Effector memory CD4-positive, alpha-beta T cell (primary cell): ENCODE measurements at regions not wholly inside any gene's neighbourhood (a gene's known extent, or its start where the extent isn't known, plus 50 kb on each side); places are given as distances from the start of the nearest gene placed in this dataset.

Experiments used
- DNase-seq, 3 donors: peaks; one replicate each; pipeline ENCODE4 v3.0.0-alpha.2; 2020
- H3K27ac ChIP-seq: 2 replicates; pipeline ENCODE4 v1.7.0; 2013; ENCODE audit warnings: mild to moderate bottlenecking, low read length, moderate library complexity; ENCODE audit not compliant: insufficient read depth, poor library complexity, severe bottlenecking
- H3K27me3 ChIP-seq: replicated peaks from 2 replicates; pipeline ENCODE4 v1.7.0; 2013; ENCODE audit warnings: mild to moderate bottlenecking, low read length; ENCODE audit not compliant: insufficient read depth, control insufficient read depth, poor library complexity, severe bottlenecking
- H3K36me3 ChIP-seq: 2 replicates; pipeline ENCODE4 v1.7.0; 2013; ENCODE audit warnings: mild to moderate bottlenecking, low read length, moderate library complexity; ENCODE audit not compliant: control insufficient read depth, insufficient read depth
- H3K4me1 ChIP-seq: 2 replicates; pipeline ENCODE4 v1.7.0; 2013; ENCODE audit warnings: low read length, mild to moderate bottlenecking; ENCODE audit not compliant: control insufficient read depth, insufficient read depth, poor library complexity, severe bottlenecking
- H3K4me3 ChIP-seq: 2 replicates; pipeline ENCODE4 v1.7.0; 2013; ENCODE audit warnings: low read length, low read depth, mild to moderate bottlenecking; ENCODE audit not compliant: insufficient read depth, poor library complexity, severe bottlenecking
- H3K9me3 ChIP-seq: 2 replicates; pipeline ENCODE4 v1.7.0; 2013; ENCODE audit warnings: mild to moderate bottlenecking, low read length, moderate library complexity; ENCODE audit not compliant: control insufficient read depth

- no peak overlapping the region for H3K4me3 ChIP-seq
- H3K4me1 ChIP-seq: no peaks in the 10 kb centered on the region
- H3K36me3 ChIP-seq: no peaks in the 10 kb centered on the region
- no peak for DNase-seq
- no peak overlapping the region for H3K27ac ChIP-seq
- H3K9me3 ChIP-seq: no peaks in the 10 kb centered on the region
- H3K27me3 ChIP-seq: no peaks in the 10 kb centered on the region
Observed at GRCh38 chr1:189834813-189835212, 642.9 kb downstream of the BRINP3 start.

- Histone ChIP-seq H3K9me3 (no peaks in the 10 kb centered on the region), H3K4me3 (no peak overlapping the region), H3K36me3 (no peaks in the 10 kb centered on the region), H3K27ac (no peak overlapping the region), H3K4me1 (no peaks in the 10 kb centered on the region), H3K27me3 (no peaks in the 10 kb centered on the region)
- no peak for DNase-seq
Observed at GRCh38 chr1:189847613-189848012, 630.1 kb downstream of the BRINP3 start.

- no peaks in the 10 kb centered on the region for H3K4me1 ChIP-seq
- no peaks in the 10 kb centered on the region for H3K27me3 ChIP-seq
- no peaks in the 10 kb centered on the region for H3K36me3 ChIP-seq
- H3K27ac ChIP-seq: no peak overlapping the region
- DNase-seq: no peak
- no peaks in the 10 kb centered on the region for H3K9me3 ChIP-seq
- H3K4me3 ChIP-seq: no peak overlapping the region
Observed at GRCh38 chr1:189851806-189852367, 625.8 kb downstream of the BRINP3 start.

GRCh38 chr1:189859385-189859977 is 618.2 kb downstream of the BRINP3 start:
- Histone ChIP-seq H3K4me1 (no peaks in the 10 kb centered on the region), H3K4me3 (no peak overlapping the region), H3K9me3 (no peaks in the 10 kb centered on the region), H3K36me3 (no peaks in the 10 kb centered on the region), H3K27ac (no peak overlapping the region), H3K27me3 (no peaks in the 10 kb centered on the region)
- DNase-seq: no peak

GRCh38 chr1:189866606-189867005 is 611.1 kb downstream of the BRINP3 start:
- H3K27me3 ChIP-seq: no peaks in the 10 kb centered on the region
- no peak overlapping the region for H3K4me3 ChIP-seq
- H3K27ac ChIP-seq: no peak overlapping the region
- H3K36me3 ChIP-seq: no peaks in the 10 kb centered on the region
- no peak for DNase-seq
- H3K9me3 ChIP-seq: no peaks in the 10 kb centered on the region
- no peaks in the 10 kb centered on the region for H3K4me1 ChIP-seq

GRCh38 chr1:189868021-189868420 is 609.6 kb downstream of the BRINP3 start:
- no peaks in the 10 kb centered on the region for H3K4me1 ChIP-seq
- no peak overlapping the region for H3K4me3 ChIP-seq
- H3K27me3 ChIP-seq: no peaks in the 10 kb centered on the region
- DNase-seq: no peak
- H3K27ac ChIP-seq: no peak overlapping the region
- no peaks in the 10 kb centered on the region for H3K36me3 ChIP-seq
- no peaks in the 10 kb centered on the region for H3K9me3 ChIP-seq

GRCh38 chr1:189874715-189875435 is 602.8 kb downstream of the BRINP3 start:
- Histone ChIP-seq H3K27me3 (no peaks in the 10 kb centered on the region), H3K27ac (no peak overlapping the region), H3K4me1 (no peaks in the 10 kb centered on the region), H3K9me3 (no peaks in the 10 kb centered on the region), H3K36me3 (no peaks in the 10 kb centered on the region), H3K4me3 (no peak overlapping the region)
- DNase-seq: no peak

GRCh38 chr1:189880135-189880534 is 597.5 kb downstream of the BRINP3 start:
- H3K4me3 ChIP-seq: no peak overlapping the region
- H3K27ac ChIP-seq: no peak overlapping the region
- H3K36me3 ChIP-seq: no peaks in the 10 kb centered on the region
- DNase-seq: no peak
- no peaks in the 10 kb centered on the region for H3K4me1 ChIP-seq
- no peaks in the 10 kb centered on the region for H3K27me3 ChIP-seq
- no peaks in the 10 kb centered on the region for H3K9me3 ChIP-seq

GRCh38 chr1:189899686-189900425 is 577.8 kb downstream of the BRINP3 start:
- no peak for DNase-seq
- Histone ChIP-seq H3K4me1 (no peaks in the 10 kb centered on the region), H3K9me3 (no peaks in the 10 kb centered on the region), H3K4me3 (no peak overlapping the region), H3K27ac (no peak overlapping the region), H3K27me3 (no peaks in the 10 kb centered on the region), H3K36me3 (no peaks in the 10 kb centered on the region)

- Histone ChIP-seq H3K36me3 (no peaks in the 10 kb centered on the region), H3K9me3 (no peaks in the 10 kb centered on the region), H3K4me3 (no peak overlapping the region), H3K4me1 (no peaks in the 10 kb centered on the region), H3K27me3 (no peaks in the 10 kb centered on the region), H3K27ac (no peak overlapping the region)
- no peak for DNase-seq
Observed at GRCh38 chr1:189904509-189904908, 573.2 kb downstream of the BRINP3 start.
